BE2C (cell line): ENCODE measurements at regions not wholly inside any gene's neighbourhood (a gene's known extent, or its start where the extent isn't known, plus 50 kb on each side); places are given as distances from the start of the nearest gene placed in this dataset.

Source experiments
- DNase-seq: peaks from one replicate; pipeline ENCODE4 v3.0.0-alpha.2; 2020
- H3K27me3 ChIP-seq: fragments of 250-450 bp; sonication (Bioruptor Pico); 2 replicates; pipeline ENCODE4 v1.5.1; 2020; ENCODE audit warnings: mild to moderate bottlenecking
- H3K36me3 ChIP-seq: fragments of 250-450 bp; sonication (Bioruptor Pico); 2 replicates; pipeline ENCODE4 v1.5.1; 2020; ENCODE audit warnings: mild to moderate bottlenecking
- H3K4me1 ChIP-seq: fragments of 250-450 bp; sonication (Bioruptor Pico); 2 replicates; pipeline ENCODE4 v1.5.1; 2020
- H3K4me3 ChIP-seq: 2 replicates; pipeline ENCODE4 v1.5.1; 2011; ENCODE audit warnings: low read depth, low read length
- H3K9me3 ChIP-seq: fragments of 250-450 bp; sonication (Bioruptor Pico); 2 replicates; pipeline ENCODE4 v1.5.1; 2020
- CTCF ChIP-seq: IDR thresholded peaks from 2 replicates; pipeline ENCODE4 v1.5.1; 2012; ENCODE audit warnings: mild to moderate bottlenecking, low read depth, low read length

GRCh38 chr11:112649856-112650255 lies 311.4 kb upstream of the NCAM1 start:
- H3K9me3 ChIP-seq = no peaks in the 10 kb centered on the region
- no peak for TF ChIP-seq CTCF
- no peaks in the 10 kb centered on the region for H3K36me3 ChIP-seq
- DNase-seq = no peak
- peaks cover 7% of the 10 kb centered on the region for H3K4me1 ChIP-seq
- no peaks in the 10 kb centered on the region for H3K27me3 ChIP-seq
- no peak overlapping the region for H3K4me3 ChIP-seq

DNA sequence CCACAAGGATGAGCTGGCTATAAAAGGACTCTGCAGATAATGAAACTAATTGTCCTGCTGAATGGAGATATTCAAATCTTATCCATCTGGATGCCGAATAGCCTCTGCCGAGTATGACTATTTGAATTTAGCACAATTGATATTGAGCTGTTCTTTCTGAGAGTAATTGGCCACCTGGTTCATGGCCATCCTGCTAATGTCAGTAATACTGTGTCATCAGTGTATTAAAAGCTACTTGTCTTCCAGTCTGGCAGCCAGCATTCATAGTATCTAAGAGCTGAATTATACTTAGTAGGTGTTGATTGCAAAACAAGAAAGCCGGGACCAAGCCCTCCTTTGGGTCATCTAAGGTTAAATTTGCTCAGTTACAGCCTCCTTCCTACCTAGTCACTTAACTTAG lies 310.7 kb upstream of the NCAM1 start:
- Histone ChIP-seq H3K27me3 (no peaks in the 10 kb centered on the region), H3K4me1 (peaks cover 8% of the 10 kb centered on the region; the same call in 1 of the 2 replicates), H3K9me3 (no peaks in the 10 kb centered on the region), H3K36me3 (no peaks in the 10 kb centered on the region), H3K4me3 (no peak overlapping the region)
- no peak for DNase-seq
- TF ChIP-seq CTCF = no peak

DNA sequence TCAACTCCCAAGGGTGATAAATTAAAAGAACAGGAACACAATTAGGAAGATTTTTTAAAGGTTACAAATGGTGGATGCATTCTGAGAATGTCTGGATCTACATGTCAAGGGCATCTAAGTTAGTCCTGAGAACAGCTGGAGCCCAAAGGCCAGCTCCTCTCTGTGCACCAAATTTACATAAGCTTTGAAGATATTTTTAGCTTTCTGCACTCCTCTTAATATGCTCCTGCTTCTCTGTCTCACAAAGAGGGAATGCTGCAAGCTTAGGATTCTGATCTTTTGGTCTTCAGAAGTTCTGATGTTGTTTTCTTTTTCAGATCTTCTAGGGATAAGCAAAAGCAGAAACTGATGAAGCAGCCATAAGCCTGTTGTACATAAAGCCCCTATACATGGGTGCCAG lies 309.8 kb upstream of the NCAM1 start:
- no peak for TF ChIP-seq CTCF
- Histone ChIP-seq H3K4me3 (no peak overlapping the region), H3K9me3 (no peaks in the 10 kb centered on the region), H3K27me3 (no peaks in the 10 kb centered on the region), H3K4me1 (peaks cover 10% of the 10 kb centered on the region; the same call in 1 of the 2 replicates), H3K36me3 (no peaks in the 10 kb centered on the region)
- DNase-seq = no peak

DNA sequence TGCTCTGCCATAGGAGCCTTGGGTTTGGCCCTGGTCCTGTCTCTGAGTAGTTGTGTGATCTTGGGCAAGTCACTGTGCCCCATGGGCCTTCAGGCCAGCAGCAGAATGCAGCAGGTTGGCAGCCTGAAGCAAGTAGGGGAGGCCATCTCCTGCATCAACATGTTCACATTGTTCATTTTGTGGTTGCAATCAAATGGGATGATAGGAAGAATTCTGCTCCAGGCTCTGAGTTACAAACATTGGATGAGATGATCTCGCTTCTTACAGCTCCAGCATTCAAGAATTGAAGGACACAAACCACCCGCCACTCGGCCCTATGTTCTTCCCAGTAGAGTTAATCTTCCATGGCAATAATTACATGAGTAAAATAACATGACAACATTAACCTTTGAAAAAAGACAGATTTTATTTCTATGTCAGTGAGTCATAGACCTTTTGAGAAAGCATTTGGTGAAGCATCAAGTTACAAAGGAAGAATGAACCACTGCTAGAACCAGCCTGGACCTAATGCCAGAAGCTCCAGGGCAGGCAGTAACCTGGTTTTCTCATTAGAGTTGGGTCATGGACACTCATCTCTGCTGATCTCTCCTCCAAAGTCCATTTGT lies 308.3 kb upstream of the NCAM1 start:
- Histone ChIP-seq H3K9me3 (no peaks in the 10 kb centered on the region), H3K4me1 (peaks cover 10% of the 10 kb centered on the region; the same call in 1 of the 2 replicates), H3K36me3 (no peaks in the 10 kb centered on the region), H3K27me3 (no peaks in the 10 kb centered on the region), H3K4me3 (no peak overlapping the region)
- no peak for TF ChIP-seq CTCF
- DNase-seq = no peak

- DNase-seq = peak; percentile 29
- no peaks in the 10 kb centered on the region for H3K27me3 ChIP-seq
- H3K4me3 ChIP-seq = no peak overlapping the region
- H3K4me1 ChIP-seq = peaks cover 15% of the 10 kb centered on the region
- H3K9me3 ChIP-seq = no peaks in the 10 kb centered on the region
- TF ChIP-seq CTCF = no peak; the same call in 1 of the 2 replicates
- no peaks in the 10 kb centered on the region for H3K36me3 ChIP-seq
Measured at GRCh38 chr11:112655371-112655770, 305.8 kb upstream of the NCAM1 start.

DNA sequence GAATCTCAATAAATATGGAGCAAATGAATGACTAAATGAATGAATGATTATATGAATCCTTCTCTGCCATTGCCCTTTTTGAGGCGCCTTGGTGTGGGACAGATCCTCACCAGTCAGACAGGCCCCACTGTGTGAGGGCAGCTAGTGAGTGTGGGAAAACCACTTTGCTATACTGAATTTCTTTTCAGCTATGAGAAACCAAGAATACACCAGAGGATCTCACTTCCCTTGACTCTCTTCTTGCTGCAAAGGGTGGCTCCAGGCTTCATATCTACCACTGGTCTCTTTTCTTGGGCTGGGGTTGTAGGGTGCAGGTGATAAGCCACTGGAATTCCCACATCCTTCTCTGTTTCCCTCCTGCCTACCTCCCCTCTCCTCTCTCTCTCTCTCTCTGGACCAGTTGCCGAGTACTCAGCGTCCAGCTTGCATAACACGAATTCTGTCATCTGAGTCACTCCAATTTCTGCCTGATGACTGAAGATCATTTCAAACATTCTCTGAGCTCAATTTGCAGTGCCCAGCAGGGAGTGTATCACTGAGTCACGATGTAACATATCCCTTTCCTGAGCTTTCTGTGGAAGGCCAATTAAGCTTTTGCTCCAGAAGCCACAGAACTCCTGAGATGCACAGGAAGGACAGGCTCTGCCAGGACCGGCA lies 304.3 kb upstream of the NCAM1 start:
- no peaks in the 10 kb centered on the region for H3K36me3 ChIP-seq
- DNase-seq = no peak
- no peak for TF ChIP-seq CTCF
- H3K9me3 ChIP-seq = no peaks in the 10 kb centered on the region
- peaks cover 10% of the 10 kb centered on the region for H3K4me1 ChIP-seq
- H3K4me3 ChIP-seq = no peak overlapping the region
- no peaks in the 10 kb centered on the region for H3K27me3 ChIP-seq
